HepG2 (cell line): ENCODE measurements at regions not wholly inside any gene's neighbourhood (a gene's known extent, or its start where the extent isn't known, plus 50 kb on each side); places are given as distances from the start of the nearest gene placed in this dataset.

Source experiments
- ATAC-seq: fragments of 200-7000 bp; cut with Tn5 transposase; 3 replicates; pipeline ENCODE4 v1.9.1; 2020; ENCODE audit warnings: mild to moderate bottlenecking, moderate library complexity
- BruUV-seq: library from RNA; stranded (reverse); fragments of 400-500 nt; replicated peaks from 2 replicates; lab custom pipeline; 2021; lab: Mats Ljungman, UMichigan
- CTCF ChIA-PET: fragments of 300-600 bp; formaldehyde crosslinking; extraction: SDS; loops from one replicate; lab custom pipeline; 2021; ENCODE audit warnings: low total read pairs, inconsistent platforms, low intra/inter-chr PET ratio; lab: Yijun Ruan, JAX
- POLR2A ChIA-PET: fragments of 350-600 bp; sonication (Branson Sonifier 250); formaldehyde crosslinking; loops from one replicate; lab custom pipeline; 2020; ENCODE audit warnings: antibody characterized with exemption, inconsistent platforms; lab: Yijun Ruan, JAX
- DNase-seq: peaks from one replicate; pipeline ENCODE4 v3.0.0-alpha.2; 2015; ENCODE audit warnings: low spot score
- FAIRE-seq: peaks from 3 replicates; lab custom pipeline; 2011; peaks lifted over from hg19 to GRCh38; lab: Jason Lieb, UNC
- H2AFZ ChIP-seq: one replicate; pipeline ENCODE4 v1.6.1; 2011; ENCODE audit warnings: low read length, inconsistent platforms
- H3K27ac ChIP-seq: fragments of 300-600 bp; 3 replicates; pipeline ENCODE4 v1.8.0; 2011; ENCODE audit warnings: mixed run types, mild to moderate bottlenecking, mixed read lengths, low read length, inconsistent platforms; ENCODE audit not compliant: insufficient read depth; ENCODE audit errors: extremely low read length
- H3K27me3 ChIP-seq, 2 experiments: fragments of 200-600 bp in 1 of 2; 2 replicates in 1 of 2; 3 replicates in 1 of 2; pipeline versions ENCODE4 v1.6.0 to v1.8.0; 2011; ENCODE audit warnings: low read length in 2 of 2, mild to moderate bottlenecking in 2 of 2, moderate library complexity in 2 of 2, inconsistent platforms in 1 of 2; ENCODE audit not compliant: insufficient read depth in 2 of 2, control insufficient read depth in 1 of 2
- H3K36me3 ChIP-seq, 2 experiments: fragments of 200-600 bp in 1 of 2; replicated peaks in 1 of 2; 2 replicates in 1 of 2; 3 replicates in 1 of 2; pipeline versions ENCODE4 v1.5.1 to v1.8.0; 2011; ENCODE audit warnings: low read length in 2 of 2, inconsistent platforms in 1 of 2; ENCODE audit not compliant: insufficient read depth in 2 of 2, control insufficient read depth in 1 of 2
- H3K4me1 ChIP-seq: 2 replicates; pipeline ENCODE4 v1.5.1; 2012; ENCODE audit warnings: low read length, inconsistent platforms; ENCODE audit not compliant: insufficient read depth
- H3K4me2 ChIP-seq: 2 replicates; pipeline ENCODE4 v1.6.0; 2011; ENCODE audit warnings: low read depth, low read length, inconsistent platforms
- H3K4me3 ChIP-seq, 3 experiments: fragments of 200-600 bp in 1 of 3; sonication (generic), shearing (Covaris generic) in 1 of 3; replicated peaks in 1 of 3; 2 replicates each; pipeline ENCODE4 v1.5.1; 2011 to 2016; ENCODE audit warnings: low read length in 3 of 3, inconsistent platforms in 2 of 3, low read depth in 2 of 3, mild to moderate bottlenecking in 2 of 3, control low read depth in 1 of 3, mixed read lengths in 1 of 3; ENCODE audit not compliant: insufficient read depth in 1 of 3
- H3K79me2 ChIP-seq: one replicate; pipeline ENCODE4 v1.6.1; 2011; ENCODE audit warnings: low read length, inconsistent platforms; ENCODE audit not compliant: insufficient read depth
- H3K9ac ChIP-seq: 2 replicates; pipeline ENCODE4 v1.6.0; 2011; ENCODE audit warnings: mild to moderate bottlenecking, low read depth, low read length, inconsistent platforms; ENCODE audit not compliant: insufficient read depth
- H3K9me3 ChIP-seq: 2 replicates; pipeline ENCODE4 v1.5.1; 2012; ENCODE audit warnings: mild to moderate bottlenecking, low read length
- H4K20me1 ChIP-seq: 2 replicates; pipeline ENCODE4 v1.6.0; 2011; ENCODE audit warnings: inconsistent platforms, mild to moderate bottlenecking, low read length, moderate library complexity; ENCODE audit not compliant: insufficient read depth
- AGO1 ChIP-seq: fragments of 200-400 bp; formaldehyde crosslinking; IDR thresholded peaks from 2 replicates; pipeline ENCODE4 v1.6.1; 2017; ENCODE audit warnings: mild to moderate bottlenecking, low read depth, low read length, moderate library complexity; ENCODE audit not compliant: poor library complexity, severe bottlenecking
- CBX2 ChIP-seq, 2 experiments: fragments of 200-600 bp in 1 of 2; sonication (generic); formaldehyde crosslinking in 1 of 2; IDR thresholded peaks; 2 replicates each; pipeline versions ENCODE4 v1.7.0 to v1.8.1; 2018 to 2022; ENCODE audit warnings: low read depth in 2 of 2, low read length in 1 of 2, mild to moderate bottlenecking in 1 of 2, missing genetic modification reagents in 1 of 2
- HIC2 ChIP-seq: sonication (generic); formaldehyde crosslinking; IDR thresholded peaks from 2 replicates; pipeline ENCODE4 v1.9.0; 2022; ENCODE audit warnings: low read depth, missing genetic modification reagents
- HNRNPL ChIP-seq: fragments of 200-400 bp; formaldehyde crosslinking; IDR thresholded peaks from 2 replicates; pipeline ENCODE4 v1.6.1; 2017; ENCODE audit warnings: mild to moderate bottlenecking, low read depth, low read length
- MAZ ChIP-seq, 2 experiments: sonication (generic) in 1 of 2; formaldehyde crosslinking in 1 of 2; IDR thresholded peaks; 2 replicates each; pipeline versions ENCODE4 v1.5.0 to v1.6.1; 2012 to 2020; ENCODE audit warnings: low read depth in 2 of 2, mild to moderate bottlenecking in 2 of 2, borderline replicate concordance in 1 of 2, improper control_type of control experiment in 1 of 2, low read length in 1 of 2, missing genetic modification reagents in 1 of 2, moderate library complexity in 1 of 2
- MEIS2 ChIP-seq: sonication (generic); formaldehyde crosslinking; IDR thresholded peaks from 2 replicates; pipeline ENCODE4 v1.9.0; 2021; ENCODE audit warnings: mild to moderate bottlenecking, missing genetic modification reagents
- MYNN ChIP-seq: sonication (generic); formaldehyde crosslinking; IDR thresholded peaks from 2 replicates; pipeline ENCODE4 v1.4.0; 2020; ENCODE audit warnings: mild to moderate bottlenecking, low read depth, missing genetic modification reagents
- PBX3 ChIP-seq: sonication (generic); formaldehyde crosslinking; IDR thresholded peaks from 2 replicates; pipeline ENCODE4 v1.8.1; 2023; ENCODE audit warnings: missing genetic modification reagents, inconsistent platforms, borderline replicate concordance
- SRSF1 ChIP-seq: fragments of 200-400 bp; formaldehyde crosslinking; optimal IDR thresholded peaks from 2 replicates; pipeline ENCODE3; 2017; ENCODE audit warnings: mild to moderate bottlenecking, low read depth, low read length, moderate library complexity
- TEAD2 ChIP-seq: sonication (generic); formaldehyde crosslinking; IDR thresholded peaks from 2 replicates; pipeline ENCODE4 v1.9.0; 2021; ENCODE audit warnings: missing genetic modification reagents
- ZNF20 ChIP-seq: sonication (generic); formaldehyde crosslinking; IDR thresholded peaks from 2 replicates; pipeline ENCODE4 v1.4.0; 2020; ENCODE audit warnings: mild to moderate bottlenecking, moderate library complexity, missing genetic modification reagents
- ZNF761 ChIP-seq: sonication (generic); formaldehyde crosslinking; conservative IDR thresholded peaks from 2 replicates; pipeline ENCODE4 v1.4.0; 2020; ENCODE audit warnings: mild to moderate bottlenecking, missing genetic modification reagents
- WGBS: methylation state at CpG from one replicate; pipeline ENCODE4 v1.1.6; 2017; ENCODE audit warnings: low lambda C conversion rate; 5-methylcytosine and 5-hydroxymethylcytosine counted together
- in situ Hi-C: cut with HindIII; loops from 2 replicates; pipeline ENCODE4 v1.10.0; 2017; ENCODE audit warnings: low pct_unique_long_range_greater_than_20kb; ENCODE audit not compliant: extremely low pct_ligation_motif_present
- intact Hi-C: fragments of 100-400 bp; cut with micrococcal nuclease; formaldehyde crosslinking; loops from one replicate; pipeline ENCODE4 v1.10.0; 2022; ENCODE audit not compliant: unreplicated experiment

- in situ Hi-C loops, result no loop called here
- no peaks in the 10 kb centered on the region for H3K9me3 ChIP-seq
- no peak overlapping the region for H3K4me3 ChIP-seq
- BruUV-seq, result no TSS peak
- WGBS, result 33% methylated on average over 3 of the region's 3 CpGs
- FAIRE-seq (no peak), DNase-seq (no peak), ATAC-seq (no peak)
- no peak overlapping the region for H3K9ac ChIP-seq
- intact Hi-C loops, result no loop called here
- H3K27ac ChIP-seq, result no peak overlapping the region
- H3K36me3 ChIP-seq, result no peaks in the 10 kb centered on the region
- no peak overlapping the region for H3K4me2 ChIP-seq
- no peaks in the 10 kb centered on the region for H3K27me3 ChIP-seq
- TF ChIP-seq MAZ (IDR thresholded peaks at IDR 0.05; ENCODE audit: borderline replicate concordance, low read depth, low read length) (no peak), MAZ (CRISPR knock-in tag; IDR thresholded peaks at IDR 0.05; ENCODE audit: low read depth) (no peak), HNRNPL (no peak), MYNN (CRISPR knock-in tag) (no peak), SRSF1 (no peak), TEAD2 (CRISPR knock-in tag) (no peak), ZNF761 (no peak), MEIS2 (no peak)
- H3K4me1 ChIP-seq, result no peaks in the 10 kb centered on the region
- ChIA-PET POLR2A (no interaction called here), CTCF (no interaction called here)
- H4K20me1 ChIP-seq, result no peaks in the 10 kb centered on the region
- no peak overlapping the region for H2AFZ ChIP-seq
- H3K79me2 ChIP-seq, result no peaks in the 10 kb centered on the region
Observed at GRCh38 chr3:152703245-152703890, 131.6 kb upstream of the P2RY1 start.

GRCh38 chr3:152706991-152707713, 127.8 kb upstream of the P2RY1 start:
- ChIA-PET POLR2A (no interaction called here), CTCF (no interaction called here)
- intact Hi-C loops, result no loop called here
- TF ChIP-seq ZNF20 (CRISPR knock-in tag) (no peak), CBX2 (IDR thresholded peaks at IDR 0.05; ENCODE audit: low read depth, low read length) (no peak), CBX2 (CRISPR knock-in tag; IDR thresholded peaks at IDR 0.05; ENCODE audit: low read depth) (no peak), HIC2 (CRISPR knock-in tag) (no peak), PBX3 (no peak), AGO1 (no peak)

More at GRCh38 chr3:152706991-152707713, 127.8 kb upstream of the P2RY1 start:
- in situ Hi-C loops, result no loop called here
- no peaks in the 10 kb centered on the region for H4K20me1 ChIP-seq
- FAIRE-seq, result no peak
- DNase-seq, result no peak
- no peak for ATAC-seq
- H3K4me1 ChIP-seq, result no peaks in the 10 kb centered on the region
- H3K27ac ChIP-seq, result no peak overlapping the region
- H3K9ac ChIP-seq, result no peak overlapping the region
- H3K27me3 ChIP-seq, result no peaks in the 10 kb centered on the region
- H3K79me2 ChIP-seq, result no peaks in the 10 kb centered on the region
- H2AFZ ChIP-seq, result no peak overlapping the region
- H3K4me3 ChIP-seq, result no peak overlapping the region
- H3K4me2 ChIP-seq, result no peak overlapping the region
- BruUV-seq, result no TSS peak
- H3K36me3 ChIP-seq, result no peaks in the 10 kb centered on the region
- 6% methylated on average over 2 of the region's 4 CpGs for WGBS
- no peaks in the 10 kb centered on the region for H3K9me3 ChIP-seq
